ENCODE measurements at regions not wholly inside any gene's neighbourhood (a gene's known extent, or its start where the extent isn't known, plus 50 kb on each side); places are given as distances from the start of the nearest gene placed in this dataset.

DNA sequence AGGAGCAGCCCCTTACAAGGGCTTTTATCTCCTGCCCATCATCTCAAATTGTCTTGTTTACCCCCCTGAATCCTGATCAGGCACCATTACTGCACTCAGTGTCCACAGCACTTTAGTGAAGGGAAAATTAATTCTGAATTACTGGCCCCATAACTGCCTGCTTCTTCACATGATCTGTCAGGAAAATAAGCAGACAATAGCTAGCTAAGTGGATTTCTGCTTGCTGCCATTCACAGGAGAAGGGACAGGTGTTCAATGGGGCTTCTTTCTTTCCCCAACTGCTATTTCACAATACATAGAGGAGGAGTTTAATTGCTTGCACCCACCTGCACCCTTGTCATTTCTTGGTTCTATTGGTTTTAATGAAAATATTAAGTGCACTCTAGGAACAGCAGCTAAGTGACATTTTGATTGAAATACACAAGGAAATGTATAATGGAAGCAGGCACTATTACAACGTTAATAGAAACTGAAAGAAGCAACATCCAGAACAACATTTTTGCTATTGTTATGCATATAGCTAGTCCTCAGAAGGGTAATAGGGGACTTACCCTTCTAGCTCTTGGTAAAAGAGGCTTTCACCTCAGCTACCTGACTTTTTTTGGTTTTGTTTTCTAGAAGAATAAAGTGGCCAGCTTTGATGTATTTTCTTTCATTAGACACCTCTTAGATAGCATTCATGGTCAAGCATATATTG lies 599.3 kb upstream of the TLE4 start:
- H3K9ac ChIP-seq: no peak overlapping the region
- no peaks in the 10 kb centered on the region for H3K27me3 ChIP-seq (ENCODE audit: control insufficient read depth, insufficient read depth, low read length)
- no peak overlapping the region for H3K27ac ChIP-seq
- no peaks in the 10 kb centered on the region for H3K9me3 ChIP-seq (ENCODE audit: control insufficient read depth, low read length)
- no peaks in the 10 kb centered on the region for H3K36me3 ChIP-seq (ENCODE audit: control insufficient read depth, insufficient read depth, low read length)
- H3K4me2 ChIP-seq (ENCODE audit: low read length): no peak overlapping the region
- TF ChIP-seq, protein P1, sequence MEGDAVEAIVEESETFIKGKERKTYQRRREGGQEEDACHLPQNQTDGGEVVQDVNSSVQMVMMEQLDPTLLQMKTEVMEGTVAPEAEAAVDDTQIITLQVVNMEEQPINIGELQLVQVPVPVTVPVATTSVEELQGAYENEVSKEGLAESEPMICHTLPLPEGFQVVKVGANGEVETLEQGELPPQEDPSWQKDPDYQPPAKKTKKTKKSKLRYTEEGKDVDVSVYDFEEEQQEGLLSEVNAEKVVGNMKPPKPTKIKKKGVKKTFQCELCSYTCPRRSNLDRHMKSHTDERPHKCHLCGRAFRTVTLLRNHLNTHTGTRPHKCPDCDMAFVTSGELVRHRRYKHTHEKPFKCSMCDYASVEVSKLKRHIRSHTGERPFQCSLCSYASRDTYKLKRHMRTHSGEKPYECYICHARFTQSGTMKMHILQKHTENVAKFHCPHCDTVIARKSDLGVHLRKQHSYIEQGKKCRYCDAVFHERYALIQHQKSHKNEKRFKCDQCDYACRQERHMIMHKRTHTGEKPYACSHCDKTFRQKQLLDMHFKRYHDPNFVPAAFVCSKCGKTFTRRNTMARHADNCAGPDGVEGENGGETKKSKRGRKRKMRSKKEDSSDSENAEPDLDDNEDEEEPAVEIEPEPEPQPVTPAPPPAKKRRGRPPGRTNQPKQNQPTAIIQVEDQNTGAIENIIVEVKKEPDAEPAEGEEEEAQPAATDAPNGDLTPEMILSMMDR (IDR thresholded peaks at IDR 0.05): no peak
- H3K4me3 ChIP-seq (ENCODE audit: low read depth, low read length): no peak overlapping the region
- no peaks in the 10 kb centered on the region for H3K79me2 ChIP-seq
- no peak overlapping the region for H2AFZ ChIP-seq
- H3K4me1 ChIP-seq: no peaks in the 10 kb centered on the region

DNA sequence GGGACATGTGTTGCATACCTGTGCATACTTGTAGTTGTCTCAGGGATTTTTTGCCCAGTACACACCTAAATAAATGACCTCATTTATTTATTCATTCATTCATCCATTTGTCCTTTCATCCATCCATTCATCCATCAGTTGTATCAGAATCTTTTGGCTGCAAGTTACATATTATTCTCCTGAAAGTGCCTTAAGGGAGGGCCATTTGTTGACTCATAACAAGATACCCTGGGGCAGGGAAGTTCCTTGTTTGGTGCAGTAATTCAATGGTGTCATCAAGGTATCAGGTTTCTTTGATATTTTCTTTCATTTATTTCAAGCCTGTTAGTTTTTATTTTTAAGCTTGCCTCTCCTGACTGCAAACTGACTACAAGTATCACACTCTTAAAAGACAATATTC lies 597.9 kb upstream of the TLE4 start:
- Histone ChIP-seq H3K4me1 (no peaks in the 10 kb centered on the region), H2AFZ (no peak overlapping the region)

DNA sequence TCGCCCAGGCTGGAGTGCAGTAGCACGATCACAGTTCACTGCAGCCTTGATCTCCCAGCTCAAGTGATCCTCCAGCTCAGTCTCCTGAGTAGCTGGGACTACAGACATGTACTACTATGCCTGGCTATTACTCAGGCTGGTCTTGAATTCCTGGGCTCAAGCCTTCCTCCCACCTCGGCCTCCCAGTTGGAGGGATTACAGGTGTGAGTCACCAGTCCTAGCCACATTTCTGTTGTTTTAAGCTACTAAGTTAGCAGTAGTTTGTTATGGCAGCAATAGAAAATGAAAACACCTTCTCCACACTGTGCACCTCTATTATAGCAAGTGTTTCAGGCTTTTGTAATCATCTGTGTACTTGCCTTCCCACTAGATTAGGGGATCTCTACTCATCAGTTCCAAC lies 588.9 kb upstream of the TLE4 start:
- Histone ChIP-seq H3K4me3 (ENCODE audit: low read depth, low read length) (no peak overlapping the region), H3K9me3 (ENCODE audit: control insufficient read depth, low read length) (no peaks in the 10 kb centered on the region), H3K79me2 (no peaks in the 10 kb centered on the region), H3K9ac (no peak overlapping the region), H3K36me3 (ENCODE audit: control insufficient read depth, insufficient read depth, low read length) (no peaks in the 10 kb centered on the region), H3K4me2 (ENCODE audit: low read length) (no peak overlapping the region), H3K27ac (no peak overlapping the region), H3K4me1 (no peaks in the 10 kb centered on the region), H3K27me3 (ENCODE audit: control insufficient read depth, insufficient read depth, low read length) (no peaks in the 10 kb centered on the region), H2AFZ (no peak overlapping the region)
- TF ChIP-seq, protein P1 (IDR thresholded peaks at IDR 0.05): no peak

More for the DNA sequence above, 597.9 kb upstream of the TLE4 start:
- Histone ChIP-seq H3K4me3 (ENCODE audit: low read depth, low read length) (no peak overlapping the region), H3K9me3 (ENCODE audit: control insufficient read depth, low read length) (no peaks in the 10 kb centered on the region), H3K4me2 (ENCODE audit: low read length) (no peak overlapping the region), H3K27ac (no peak overlapping the region), H3K36me3 (ENCODE audit: control insufficient read depth, insufficient read depth, low read length) (no peaks in the 10 kb centered on the region), H3K27me3 (ENCODE audit: control insufficient read depth, insufficient read depth, low read length) (no peaks in the 10 kb centered on the region), H3K9ac (no peak overlapping the region), H3K79me2 (no peaks in the 10 kb centered on the region)
- TF ChIP-seq, protein P1 (IDR thresholded peaks at IDR 0.05): no peak

DNA sequence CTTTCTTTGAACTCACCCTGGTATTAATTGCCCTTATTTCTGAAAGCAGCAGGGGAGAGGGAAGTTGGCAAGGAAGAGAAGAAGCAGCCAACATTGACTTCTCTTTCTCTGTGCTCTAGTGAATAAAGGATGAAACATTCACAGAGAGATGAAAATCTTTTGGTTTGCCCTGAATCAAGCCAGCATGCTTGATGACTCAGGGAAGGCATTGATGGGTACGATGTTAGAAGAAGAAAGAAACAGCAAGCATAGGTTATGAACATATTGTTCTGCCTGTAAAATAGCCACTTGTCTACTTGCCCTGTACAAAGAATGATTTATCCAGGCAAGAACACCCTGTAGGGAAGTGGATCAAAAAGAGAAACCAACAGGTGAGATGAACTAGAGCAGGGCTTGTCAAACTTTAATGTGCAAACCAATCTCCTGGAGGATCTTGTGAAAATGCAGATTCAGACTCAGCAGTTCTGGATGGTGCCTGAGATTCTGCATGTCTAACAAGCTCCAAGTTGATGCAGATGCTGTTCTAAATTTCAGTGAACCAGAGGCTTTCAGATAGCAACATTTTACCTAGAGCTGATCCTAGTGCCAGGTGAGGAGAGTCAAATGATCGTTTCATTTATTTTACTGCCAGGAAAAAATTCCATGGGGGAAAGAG lies 586.6 kb upstream of the TLE4 start:
- Histone ChIP-seq H3K9ac (no peak overlapping the region), H3K27ac (no peak overlapping the region), H3K9me3 (ENCODE audit: control insufficient read depth, low read length) (no peaks in the 10 kb centered on the region), H2AFZ (no peak overlapping the region), H3K36me3 (ENCODE audit: control insufficient read depth, insufficient read depth, low read length) (no peaks in the 10 kb centered on the region), H3K79me2 (no peaks in the 10 kb centered on the region), H3K4me1 (no peaks in the 10 kb centered on the region), H3K4me2 (ENCODE audit: low read length) (no peak overlapping the region), H3K4me3 (ENCODE audit: low read depth, low read length) (no peak overlapping the region), H3K27me3 (ENCODE audit: control insufficient read depth, insufficient read depth, low read length) (no peaks in the 10 kb centered on the region)
- TF ChIP-seq, protein P1 (IDR thresholded peaks at IDR 0.05): no peak

DNA sequence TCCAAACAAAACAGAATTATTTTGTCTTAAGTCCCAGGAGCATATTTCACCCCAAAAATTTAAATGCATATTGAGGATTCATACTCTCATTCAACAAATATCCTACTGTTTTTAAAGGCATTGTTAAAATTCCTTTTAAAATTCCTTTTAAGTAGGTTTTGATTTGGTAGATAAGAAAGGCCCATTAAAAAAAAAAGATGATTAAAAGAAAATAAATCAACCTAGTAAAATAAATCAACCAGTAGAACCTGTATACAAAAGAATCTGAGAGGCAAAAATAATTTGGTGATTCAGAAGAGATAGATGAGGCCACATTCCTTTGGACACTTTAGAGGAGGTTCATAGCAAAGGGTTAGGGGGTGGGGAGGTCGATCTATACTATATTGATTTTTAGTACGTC lies 585.3 kb upstream of the TLE4 start:
- no peaks in the 10 kb centered on the region for H3K79me2 ChIP-seq
- H2AFZ ChIP-seq: no peak overlapping the region
- TF ChIP-seq, protein P1 (IDR thresholded peaks at IDR 0.05): no peak
- H3K4me2 ChIP-seq (ENCODE audit: low read length): no peak overlapping the region
- H3K4me3 ChIP-seq (ENCODE audit: low read depth, low read length): no peak overlapping the region
- no peaks in the 10 kb centered on the region for H3K36me3 ChIP-seq (ENCODE audit: control insufficient read depth, insufficient read depth, low read length)
- no peaks in the 10 kb centered on the region for H3K9me3 ChIP-seq (ENCODE audit: control insufficient read depth, low read length)
- H3K4me1 ChIP-seq: no peaks in the 10 kb centered on the region
- H3K27me3 ChIP-seq (ENCODE audit: control insufficient read depth, insufficient read depth, low read length): no peaks in the 10 kb centered on the region
- no peak overlapping the region for H3K27ac ChIP-seq
- no peak overlapping the region for H3K9ac ChIP-seq
